GM19372 (cell line): ENCODE measurements at regions not wholly inside any gene's neighbourhood (a gene's known extent, or its start where the extent isn't known, plus 50 kb on each side); places are given as distances from the start of the nearest gene placed in this dataset.

Experiments used
- ATAC-seq: cut with Tn5 transposase; IDR thresholded peaks from one replicate; pipeline ENCODE4 v1.9.1; 2021; ENCODE audit warnings: mild to moderate bottlenecking, low read depth, moderate library complexity; ENCODE audit not compliant: unreplicated experiment

GRCh38 chrX:39928704-39929378 lies 168.9 kb downstream of the BCOR start:
- ATAC-seq, result no peak

- ATAC-seq, result no peak
These were observed 168.3 kb downstream of the BCOR start for GRCh38 chrX:39929379-39930025.

DNA sequence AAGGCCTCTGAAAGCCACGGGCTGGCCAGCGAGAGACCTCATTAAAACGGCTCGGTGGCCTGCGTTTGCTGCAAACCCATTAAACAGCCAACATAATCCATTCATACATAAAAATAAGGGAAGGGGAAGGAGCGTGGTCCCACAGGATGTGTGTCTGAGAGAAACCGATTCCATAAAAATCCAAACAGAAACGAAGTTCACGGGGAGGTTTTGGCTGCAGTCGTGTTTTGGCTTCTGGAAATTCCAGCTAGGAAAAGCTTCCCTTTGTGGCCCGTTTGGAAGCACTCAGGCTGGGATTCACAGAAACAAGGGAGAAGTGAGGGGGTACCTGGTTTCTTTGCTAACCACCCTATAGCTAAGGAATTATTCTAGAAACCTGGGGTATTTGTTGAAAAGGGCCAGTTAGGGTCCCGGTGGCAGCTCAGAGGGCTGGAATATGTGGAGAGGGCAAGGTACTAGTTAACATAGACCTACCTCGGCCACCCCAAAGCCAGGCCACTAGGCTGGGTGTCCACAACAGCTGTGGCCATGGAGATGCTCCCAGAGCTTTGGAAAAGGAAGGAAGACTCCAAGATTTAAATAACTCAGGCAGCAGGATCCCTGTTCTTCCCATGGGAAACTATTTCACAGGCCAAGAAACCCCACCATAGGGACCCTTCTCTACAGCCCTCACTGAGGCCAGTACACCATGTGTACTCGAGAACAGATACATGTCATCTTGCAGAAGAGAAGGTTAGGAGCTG lies 166.8 kb downstream of the BCOR start:
- ATAC-seq, result no peak

GRCh38 chrX:39931529-39932282 lies 166.1 kb downstream of the BCOR start:
- ATAC-seq, result no peak

DNA sequence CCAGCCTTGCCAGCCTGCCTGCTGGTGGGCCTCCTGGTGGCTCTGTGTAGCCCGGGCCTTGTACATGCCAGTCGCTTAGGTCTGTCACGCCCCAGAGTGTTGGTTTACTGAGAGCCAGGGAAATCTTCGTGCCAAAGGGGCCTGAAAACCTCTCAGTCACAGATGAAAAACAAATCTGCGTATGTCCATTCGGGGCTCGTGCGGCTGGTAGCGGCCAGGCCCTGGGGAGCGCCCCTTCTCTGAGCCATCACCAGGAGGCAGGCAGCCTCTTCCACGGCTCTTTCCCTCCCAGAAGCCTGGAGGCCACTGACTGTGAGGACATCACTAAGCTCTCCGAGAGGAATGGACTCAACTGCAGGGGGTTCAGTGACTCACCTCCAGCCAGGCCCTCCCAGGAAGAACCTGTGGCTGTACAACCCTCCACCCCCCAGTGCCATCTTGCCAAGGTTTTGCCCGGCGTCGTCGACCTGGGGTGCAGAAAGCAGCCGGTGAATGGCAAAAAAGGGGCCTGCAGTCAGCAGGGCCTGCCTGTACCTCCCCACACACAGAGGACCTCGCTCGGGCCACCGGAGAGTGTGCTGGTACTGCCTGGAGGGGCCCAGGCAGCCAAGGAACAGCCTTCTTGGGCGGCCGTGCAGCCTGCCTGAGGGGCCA lies 162.2 kb downstream of the BCOR start:
- ATAC-seq, result no peak

GRCh38 chrX:39936886-39937770 lies 160.6 kb downstream of the BCOR start:
- ATAC-seq, result no peak

- ATAC-seq, result no peak
These were observed 159.3 kb downstream of the BCOR start for GRCh38 chrX:39938466-39938865.

DNA sequence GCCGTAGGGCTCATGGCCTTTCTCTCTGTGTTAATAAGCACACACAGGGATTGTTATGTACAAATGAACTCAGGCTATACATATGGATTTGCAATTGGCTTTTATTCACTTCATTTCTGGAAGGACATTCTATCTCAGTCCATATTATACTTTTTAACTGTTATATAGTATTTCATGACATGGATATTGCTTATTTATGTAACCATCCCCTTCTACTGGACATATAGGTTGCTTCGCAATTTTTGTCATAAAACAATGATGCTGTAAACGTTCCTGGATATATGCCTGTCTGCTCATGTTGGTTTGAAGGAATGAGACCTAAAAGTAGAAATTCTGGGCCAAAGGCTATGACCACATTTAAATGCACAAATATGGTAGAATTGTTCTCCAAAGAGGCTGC lies 158.1 kb downstream of the BCOR start:
- ATAC-seq, result no peak

GRCh38 chrX:39941332-39941920 lies 156.3 kb downstream of the BCOR start:
- ATAC-seq, result no peak

DNA sequence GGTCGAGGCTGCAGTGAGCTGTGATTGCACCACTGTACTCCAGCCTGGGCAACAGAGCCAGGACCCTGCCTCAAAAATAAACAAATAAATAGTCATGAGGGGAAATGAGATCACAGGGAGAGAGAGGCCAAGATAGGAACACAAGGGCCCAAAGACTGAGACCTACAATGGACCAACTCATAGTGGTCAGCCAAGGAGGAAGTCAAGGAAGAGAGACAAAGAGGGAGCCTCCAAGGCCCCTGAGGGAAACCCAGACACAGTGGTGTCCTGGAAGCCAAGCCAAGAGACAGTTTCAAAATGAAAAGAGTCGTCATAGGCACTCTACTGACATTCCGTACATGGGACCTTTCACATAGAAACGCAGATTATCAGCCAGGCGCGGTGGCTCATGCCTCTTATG lies 153.3 kb downstream of the BCOR start:
- ATAC-seq, result no peak

- ATAC-seq, result no peak
These were observed 152.0 kb downstream of the BCOR start for GRCh38 chrX:39945709-39946108.

GRCh38 chrX:39946822-39947221 lies 150.9 kb downstream of the BCOR start:
- ATAC-seq, result no peak

- no peak for ATAC-seq
These were observed 149.2 kb downstream of the BCOR start for GRCh38 chrX:39948582-39948981.

DNA sequence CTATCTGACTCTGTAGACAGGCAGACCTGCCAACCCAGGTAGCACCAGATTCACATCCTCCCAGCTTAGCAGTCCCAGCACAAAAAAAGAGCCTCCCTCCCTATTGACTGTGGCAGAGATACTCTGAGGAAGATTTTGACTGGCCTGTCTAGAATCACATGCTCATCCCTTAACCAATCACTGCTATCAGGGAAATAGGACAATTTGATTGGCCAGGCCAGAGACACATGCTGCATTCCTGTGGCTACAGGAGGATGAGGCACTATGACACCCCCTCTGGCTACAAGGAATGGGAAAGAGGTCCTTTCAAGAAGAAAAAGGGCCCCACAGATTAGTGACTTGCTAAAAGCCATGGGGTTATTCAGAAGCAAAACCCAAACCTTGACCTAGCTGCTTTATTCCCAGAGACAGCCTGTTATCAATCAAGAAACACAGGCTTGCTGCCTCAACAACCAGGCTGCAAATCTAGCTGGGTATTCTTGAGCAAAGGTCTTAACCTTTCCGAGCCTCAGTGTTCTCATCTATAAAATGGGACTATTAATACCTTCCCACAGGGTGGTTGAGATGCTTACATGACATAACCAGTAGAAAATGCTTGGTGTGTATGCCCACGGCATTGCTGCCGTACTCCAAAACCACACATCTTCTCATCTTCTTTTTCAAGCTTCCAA lies 147.6 kb downstream of the BCOR start:
- ATAC-seq, result no peak

- ATAC-seq, result no peak
These were observed 144.8 kb downstream of the BCOR start for GRCh38 chrX:39952989-39953388.

DNA sequence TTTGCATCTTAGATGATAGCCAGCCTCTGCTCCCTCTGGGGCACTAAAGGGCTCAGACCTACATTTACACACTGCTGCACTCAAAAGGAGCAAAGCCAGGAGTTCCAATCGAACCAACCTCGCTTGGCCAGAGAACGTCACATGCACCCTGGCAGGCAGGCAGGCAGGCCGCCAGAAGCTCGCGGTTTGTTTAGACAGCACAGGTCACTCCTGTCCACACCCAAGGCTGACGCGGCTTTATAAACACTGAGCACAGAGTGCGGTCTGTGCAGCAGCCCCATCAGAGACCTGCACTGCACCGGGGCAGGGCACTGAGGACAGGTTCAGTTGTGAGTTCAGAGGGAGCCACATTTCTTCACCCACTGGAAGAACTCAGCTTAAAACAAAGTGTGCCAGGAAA lies 143.9 kb downstream of the BCOR start:
- ATAC-seq, result no peak

DNA sequence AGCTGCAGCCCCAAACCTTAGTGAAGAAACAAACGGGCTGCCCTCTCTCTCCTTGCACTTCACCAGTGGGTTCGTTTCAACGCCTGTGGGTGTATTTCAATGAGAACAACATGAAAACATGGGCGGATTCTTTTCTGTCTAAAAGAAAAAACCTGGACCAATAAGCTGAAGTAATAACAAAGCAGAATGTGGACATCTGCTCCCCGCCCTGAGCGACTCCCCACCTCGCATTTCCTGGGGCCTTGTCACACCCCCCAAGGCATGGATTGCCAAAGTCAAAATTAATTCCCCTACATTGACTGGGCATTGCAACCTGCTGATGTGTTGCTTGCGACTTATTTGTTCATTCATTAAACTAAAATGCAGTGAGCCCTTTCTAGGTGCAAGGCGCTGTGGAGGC lies 142.9 kb downstream of the BCOR start:
- no peak for ATAC-seq

GRCh38 chrX:39955625-39956024 lies 142.1 kb downstream of the BCOR start:
- ATAC-seq, result no peak
